T1000 (cell line): ENCODE measurements at regions not wholly inside any gene's neighbourhood (a gene's known extent, or its start where the extent isn't known, plus 50 kb on each side); places are given as distances from the start of the nearest gene placed in this dataset.
"Not testable (repeated sequence)": the region's sequence is repeated elsewhere in the genome, so short reads cannot be mapped to it uniquely, and the experiment has no call there.

Experiments
- DNase-seq: peaks from one replicate; lab custom pipeline; 2025; ENCODE audit warnings: mixed read lengths; lab: John Stamatoyannopoulos, UW

DNA sequence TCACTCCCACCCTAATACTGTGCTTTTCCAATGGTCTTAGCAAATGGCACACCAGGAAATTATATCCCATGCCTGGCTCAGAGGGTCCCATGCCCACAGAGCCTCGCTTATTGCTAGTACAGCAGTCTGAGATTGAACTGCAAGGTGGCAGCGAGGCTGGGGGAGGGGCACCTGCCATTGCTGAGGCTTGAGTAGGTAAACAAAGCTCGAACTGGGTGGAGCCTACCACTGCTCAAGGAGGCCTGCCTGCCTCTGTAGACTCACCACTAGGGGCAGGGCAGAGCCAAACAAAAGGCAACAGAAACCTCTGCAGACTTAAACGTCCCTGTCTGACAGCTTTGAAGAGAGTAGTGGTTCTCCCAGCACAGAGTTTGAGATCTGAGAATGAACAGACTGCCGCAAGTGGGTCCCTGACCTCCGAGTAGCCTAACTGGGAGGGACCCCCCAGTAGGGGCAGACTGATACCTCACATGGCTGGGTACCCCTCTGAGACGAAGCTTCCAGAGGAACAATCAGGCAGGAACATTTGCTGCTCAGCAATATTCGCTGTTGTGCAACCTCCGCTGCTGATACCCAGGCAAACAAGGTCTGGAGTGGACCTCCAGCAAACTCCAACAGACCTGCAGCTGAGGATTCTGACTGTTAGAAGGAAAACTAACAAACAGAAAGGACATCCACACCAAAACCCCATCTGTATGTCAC is 150.7 kb upstream of the FOXA2 start:
- not testable (repeated sequence) for DNase-seq

- no peak for DNase-seq
Measured at GRCh38 chr20:22740829-22741228, 156.5 kb upstream of the FOXA2 start.

DNA sequence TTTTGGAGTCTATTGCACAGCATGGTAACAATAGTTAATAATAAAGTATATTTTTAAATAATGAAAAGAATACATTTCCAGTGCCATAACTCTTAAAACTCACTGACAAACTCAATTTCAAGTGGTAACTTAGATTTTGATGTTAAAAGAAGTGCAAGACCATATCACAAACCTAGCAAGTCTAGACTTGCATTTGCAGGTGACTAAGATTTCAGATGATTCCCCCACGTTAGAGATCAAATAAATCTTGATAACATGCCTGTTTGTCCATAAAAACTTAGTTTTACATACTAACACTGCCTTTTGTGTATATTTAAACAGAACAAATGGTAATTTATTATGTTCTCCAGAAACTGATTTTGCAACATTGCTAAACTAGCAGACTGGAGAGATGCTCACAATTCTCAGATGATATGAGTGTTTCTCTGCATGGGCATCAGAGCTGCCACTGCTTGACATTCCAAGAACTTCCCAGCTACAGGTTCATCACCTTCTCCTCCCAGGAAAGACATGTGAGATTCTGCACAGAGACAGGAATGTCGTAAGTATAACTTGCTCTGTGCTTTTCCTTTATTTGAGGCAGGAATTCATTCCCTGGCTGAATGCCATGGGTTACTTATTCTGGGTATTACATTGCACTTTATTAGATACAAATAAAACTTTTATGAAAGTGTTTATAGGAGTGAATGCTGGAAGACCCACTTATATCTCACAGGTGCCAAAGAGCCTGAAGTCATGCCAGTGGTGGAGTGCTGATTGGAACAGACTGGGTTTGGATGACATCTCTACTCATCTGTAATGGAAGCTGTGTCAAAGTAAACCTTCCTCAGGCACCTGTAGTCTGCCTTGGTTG is 160.2 kb upstream of the FOXA2 start:
- no peak for DNase-seq

DNA sequence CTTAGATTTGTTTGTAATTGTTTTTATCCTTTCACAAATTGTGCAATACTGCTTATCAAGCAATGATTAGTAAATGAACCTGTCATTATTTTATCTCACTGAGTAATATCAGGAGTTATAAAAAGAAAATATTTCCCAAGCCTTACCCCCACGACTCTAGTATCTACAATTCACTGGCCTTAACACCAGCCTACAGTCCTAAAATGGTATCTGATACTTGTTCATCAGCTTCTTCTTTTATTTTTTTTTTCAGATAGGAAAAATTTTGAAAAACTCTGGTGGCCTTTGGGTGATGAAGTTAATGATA is 160.8 kb upstream of the FOXA2 start:
- DNase-seq: no peak

- no peak for DNase-seq
Measured at GRCh38 chr20:22746957-22747356, 162.6 kb upstream of the FOXA2 start.

- no peak for DNase-seq
Measured at GRCh38 chr20:22752324-22752723, 168.0 kb upstream of the FOXA2 start.

- DNase-seq: no peak
Measured at GRCh38 chr20:22757424-22758183, 173.2 kb upstream of the FOXA2 start.

DNA sequence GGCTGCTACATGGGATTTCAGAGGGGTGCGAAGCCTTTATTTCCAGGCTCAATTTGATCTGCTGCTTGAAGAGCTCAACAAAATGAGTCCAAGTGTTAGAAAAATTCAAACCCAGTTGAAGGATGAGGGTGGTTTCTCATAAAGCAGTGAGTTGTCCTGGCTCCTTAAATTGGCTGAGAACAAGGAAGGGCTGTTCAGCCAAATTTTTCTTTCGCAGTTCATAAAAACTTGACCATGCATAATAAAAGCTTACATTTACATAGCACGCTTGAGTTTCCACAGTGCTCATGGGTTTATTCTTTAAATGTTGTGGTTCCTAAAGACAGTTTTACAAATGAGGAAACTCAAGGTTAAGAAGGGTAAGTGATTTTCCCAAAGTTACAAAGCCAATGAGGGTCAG is 174.4 kb upstream of the FOXA2 start:
- no peak for DNase-seq

- DNase-seq: no peak
Measured at GRCh38 chr20:22762576-22763256, 178.3 kb upstream of the FOXA2 start.

DNA sequence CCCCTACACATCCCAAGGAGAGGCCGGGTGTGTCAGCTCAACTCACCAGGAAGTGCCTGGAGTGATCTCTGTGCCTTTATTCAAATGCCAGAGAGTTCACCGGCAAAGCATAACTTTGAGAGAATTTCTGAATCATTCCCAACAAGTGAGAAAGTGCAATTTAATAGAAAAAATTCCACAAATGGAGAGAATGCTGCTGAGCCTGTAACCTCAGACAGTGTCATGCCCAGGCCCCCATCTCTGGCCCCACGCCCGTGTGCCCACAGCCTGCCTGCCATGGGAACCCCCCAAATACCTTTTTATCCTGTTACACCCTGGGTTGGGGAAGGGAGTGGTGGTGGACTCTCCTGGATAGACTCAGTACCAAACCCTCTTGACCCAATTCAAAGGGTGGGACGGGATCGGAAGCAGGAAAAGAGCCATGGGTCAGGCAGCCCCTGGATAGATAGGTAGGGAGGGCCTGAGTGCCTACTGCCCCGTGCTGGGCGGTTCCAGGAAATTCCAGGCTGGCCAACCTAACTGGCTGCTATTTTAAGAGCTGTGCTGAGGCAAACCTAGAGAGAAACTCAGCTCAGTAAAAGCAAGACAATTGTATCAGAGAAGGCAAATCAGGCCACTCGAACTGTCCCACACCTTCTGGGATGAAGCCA is 179.0 kb upstream of the FOXA2 start:
- no peak for DNase-seq

DNA sequence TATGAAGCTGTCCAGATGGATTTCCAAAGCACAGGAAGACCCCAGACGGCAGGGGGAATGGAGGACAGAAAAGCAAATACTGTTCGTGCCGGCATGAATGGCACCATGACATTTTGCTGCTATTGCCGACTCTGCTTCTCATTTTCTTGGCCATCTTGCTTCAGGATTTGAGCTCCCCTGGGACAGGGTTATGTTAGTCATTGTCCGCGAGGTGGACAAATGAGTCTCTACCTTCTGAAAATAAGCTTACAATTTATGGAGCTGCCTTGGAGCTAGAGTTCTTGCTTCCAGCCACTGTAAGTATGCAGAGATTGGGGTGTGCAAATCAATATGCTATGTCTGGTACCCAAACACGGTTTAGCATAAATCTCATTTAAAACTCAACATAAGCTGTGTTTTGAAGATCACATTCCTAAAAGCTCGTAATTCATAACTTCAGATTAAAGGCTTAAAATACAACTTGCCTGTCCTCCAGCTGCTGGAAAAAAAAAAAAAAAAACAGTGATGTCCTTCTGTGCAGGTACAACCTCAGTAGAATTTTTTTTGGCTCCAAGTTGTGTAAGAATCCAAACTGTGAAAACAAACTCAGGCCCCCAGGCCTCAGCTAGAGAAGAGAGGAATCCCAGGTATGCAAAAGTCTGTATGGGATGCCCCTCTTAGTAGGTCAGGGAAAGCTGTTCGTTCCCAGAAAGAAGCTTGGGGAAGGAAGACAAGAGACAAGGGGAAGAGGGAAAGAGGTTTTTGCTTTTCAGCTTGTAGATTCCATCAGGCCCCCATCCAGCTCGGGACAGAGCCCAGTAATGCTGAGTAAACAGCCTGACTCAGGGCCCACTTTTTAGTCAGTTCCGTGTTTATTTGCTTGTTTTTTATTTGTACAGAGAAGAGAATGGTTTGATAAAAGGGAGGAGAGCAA is 184.2 kb upstream of the FOXA2 start:
- DNase-seq: no peak

- DNase-seq: no peak
Measured at GRCh38 chr20:22770241-22770800, 185.9 kb upstream of the FOXA2 start.

- no peak for DNase-seq
Measured at GRCh38 chr20:22771706-22772105, 187.3 kb upstream of the FOXA2 start.

GRCh38 chr20:22773344-22773743 is 189.0 kb upstream of the FOXA2 start:
- DNase-seq: no peak

DNA sequence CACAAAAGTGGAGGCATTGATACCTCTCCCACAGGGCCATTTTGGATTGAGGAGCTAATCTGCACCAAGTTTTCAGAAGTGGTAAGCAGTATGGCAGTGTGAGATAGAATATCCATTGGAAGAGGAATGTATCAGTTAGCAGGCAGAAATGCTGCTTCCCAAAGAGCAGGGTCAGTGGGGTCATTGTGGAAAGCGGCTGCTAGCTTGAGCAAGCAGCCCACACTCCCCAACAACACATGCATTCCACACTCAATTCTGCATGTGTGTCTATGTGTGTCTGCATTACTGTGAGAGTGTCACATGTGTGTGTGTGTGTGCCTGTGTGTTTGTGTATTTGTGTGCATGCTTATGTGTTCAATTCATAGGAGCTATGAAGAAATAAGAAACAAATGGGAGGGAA is 190.9 kb upstream of the FOXA2 start:
- no peak for DNase-seq

- DNase-seq: peak; percentile 50
Measured at GRCh38 chr20:22775671-22776139, 191.3 kb upstream of the FOXA2 start.

DNA sequence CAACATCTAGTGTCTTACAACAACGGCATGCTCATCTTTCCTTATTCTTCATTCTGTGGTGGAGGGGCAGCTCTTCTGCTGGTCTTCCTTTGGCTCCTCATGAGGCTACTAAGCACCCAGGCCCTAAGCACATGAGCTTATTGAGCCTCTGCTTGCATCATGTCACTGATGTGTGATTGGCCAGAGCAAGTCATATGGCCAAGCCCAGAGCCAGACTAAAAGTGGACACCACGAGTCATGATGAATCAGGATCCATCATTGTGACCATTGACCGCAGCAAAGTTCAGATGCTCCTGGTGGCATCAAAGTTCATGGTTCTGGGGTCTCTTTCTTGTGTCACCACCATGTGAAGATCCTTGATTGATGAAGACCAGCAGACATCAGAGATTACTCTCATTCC is 192.0 kb upstream of the FOXA2 start:
- DNase-seq: no peak

DNA sequence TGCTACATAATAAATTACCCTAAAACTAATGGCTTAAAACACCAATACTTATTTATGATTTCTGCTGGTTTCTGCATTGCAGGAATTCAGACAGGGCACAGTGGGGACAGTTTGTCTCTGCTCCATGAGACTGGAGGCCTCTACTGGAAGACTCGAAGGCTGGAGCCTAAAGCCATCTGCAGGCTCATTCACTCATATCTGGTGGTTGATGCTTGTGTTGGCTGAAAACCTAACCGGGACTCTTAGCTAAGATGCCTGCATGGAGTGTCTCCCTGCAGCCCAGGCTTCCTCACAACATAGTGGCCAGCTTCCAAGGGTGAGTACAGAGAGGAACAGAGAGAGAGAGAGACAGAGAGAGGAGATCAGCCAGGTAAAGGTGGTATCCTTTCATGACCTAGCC is 195.5 kb upstream of the FOXA2 start:
- no peak for DNase-seq

DNA sequence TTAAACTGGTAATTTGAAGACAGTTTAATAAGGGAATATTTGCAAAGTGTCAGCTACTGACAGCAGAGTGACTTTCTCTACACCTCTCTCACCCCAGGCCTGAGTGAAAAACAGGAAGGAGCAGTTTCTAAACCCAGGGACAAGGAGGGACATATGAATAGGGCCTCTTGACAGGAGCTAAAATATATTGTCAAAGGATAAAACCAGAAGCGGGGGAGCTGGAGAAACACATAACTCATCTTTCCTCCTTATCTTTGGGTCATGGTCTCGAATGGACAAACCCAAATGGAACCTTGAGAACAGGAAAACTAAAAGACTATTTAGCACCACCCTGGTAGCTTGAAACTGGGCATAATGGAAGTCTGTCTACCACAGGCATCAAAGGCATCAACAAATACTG is 197.5 kb upstream of the FOXA2 start:
- DNase-seq: no peak

- no peak for DNase-seq
Measured at GRCh38 chr20:22789676-22790075, 205.3 kb upstream of the FOXA2 start.
